GM19239 (cell line): ENCODE measurements at regions not wholly inside any gene's neighbourhood (a gene's known extent, or its start where the extent isn't known, plus 50 kb on each side); places are given as distances from the start of the nearest gene placed in this dataset.
"Not testable (repeated sequence)": the region's sequence is repeated elsewhere in the genome, so short reads cannot be mapped to it uniquely, and the experiment has no call there.

ENCODE experiments used
- DNase-seq: peaks from one replicate; pipeline ENCODE4 v3.0.0; 2011; ENCODE audit warnings: low spot score; ENCODE audit not compliant: insufficient read length
- FAIRE-seq: peaks from 2 replicates; lab custom pipeline; 2011; peaks lifted over from hg19 to GRCh38; lab: Jason Lieb, UNC

GRCh38 chr4:184335520-184335919 is 117.8 kb upstream of the ENPP6 start:
- no peak for DNase-seq
- FAIRE-seq, result peak; percentile 14

DNA sequence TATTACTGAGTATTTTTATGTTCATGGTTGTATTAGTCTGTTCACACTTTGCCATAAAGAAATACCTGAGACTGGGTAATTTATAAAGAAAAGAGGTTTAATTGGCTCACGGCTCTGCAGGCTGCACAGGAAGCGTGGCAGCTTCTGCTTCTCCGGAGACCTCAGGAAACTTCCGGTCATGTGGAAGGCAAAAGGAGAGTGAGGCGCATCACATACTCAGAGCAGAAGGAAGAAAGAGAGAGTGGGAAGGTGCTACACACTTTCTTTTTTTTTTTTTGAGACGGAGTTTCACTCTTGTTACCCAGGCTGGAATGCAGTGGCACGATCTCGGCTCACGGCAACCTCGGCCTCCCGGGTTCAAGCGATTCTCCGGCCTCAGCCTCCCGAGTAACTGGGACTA is 115.8 kb upstream of the ENPP6 start:
- not testable (repeated sequence) for DNase-seq, FAIRE-seq

DNA sequence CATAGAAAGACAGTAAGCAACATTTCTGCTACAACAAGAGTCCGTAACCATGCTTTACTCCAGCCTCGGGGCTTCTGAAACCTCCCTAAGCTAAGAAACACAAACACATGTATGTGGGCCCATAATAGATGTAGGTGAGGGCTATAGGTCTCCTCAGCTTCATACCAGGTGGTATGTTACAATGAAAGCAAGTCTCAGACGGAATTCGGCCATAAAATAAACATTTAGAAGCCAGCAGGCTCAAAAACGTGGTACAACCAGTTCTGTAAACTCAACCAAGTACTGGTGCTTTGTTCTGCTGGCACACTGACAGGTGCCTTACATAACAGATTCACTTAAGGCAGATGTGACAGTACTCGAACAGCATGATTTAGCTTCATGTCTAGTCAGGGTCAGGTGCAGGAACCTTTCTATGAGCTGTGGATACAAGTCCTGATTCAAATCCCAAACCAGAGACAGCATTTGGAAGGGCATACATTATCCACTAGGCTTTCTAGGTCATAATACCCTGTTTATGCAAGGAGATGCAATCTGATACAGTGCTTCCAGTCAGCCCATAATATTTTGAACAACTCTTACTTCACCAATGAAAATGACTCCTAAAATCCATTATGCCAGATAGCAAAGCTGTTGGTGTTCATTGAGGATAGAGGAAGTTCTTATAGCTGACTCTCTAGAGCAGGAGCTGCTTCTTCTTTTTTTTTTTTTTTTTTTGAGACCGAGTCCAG is 113.8 kb upstream of the ENPP6 start:
- DNase-seq, result no peak

GRCh38 chr4:184330517-184331094 is 112.9 kb upstream of the ENPP6 start:
- not testable (repeated sequence) for DNase-seq
- peak; percentile 94 for FAIRE-seq

More for the DNA sequence above, 113.8 kb upstream of the ENPP6 start:
- FAIRE-seq, result no peak

GRCh38 chr4:184329659-184330400 is 112.2 kb upstream of the ENPP6 start:
- peak; percentile 100 for FAIRE-seq
- no peak for DNase-seq

DNA sequence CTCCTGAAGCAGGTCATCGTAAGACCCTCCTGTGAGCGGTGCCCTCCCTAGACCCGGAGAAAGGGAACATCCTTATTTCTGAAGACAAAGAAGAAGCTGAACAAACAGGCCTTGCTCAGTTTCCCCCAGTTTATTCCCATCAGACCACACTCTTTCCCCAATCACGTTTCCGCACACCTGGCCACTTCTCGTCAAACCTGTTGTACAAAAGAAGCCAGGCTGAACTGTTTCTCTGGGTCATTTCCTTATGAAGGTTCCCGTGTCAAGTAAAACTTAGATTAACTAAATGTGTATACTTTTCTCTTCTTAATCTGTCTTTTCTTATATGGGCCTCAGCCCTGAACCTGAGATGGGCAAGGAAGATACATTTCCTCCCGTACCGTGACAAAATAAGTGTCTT is 111.6 kb upstream of the ENPP6 start:
- FAIRE-seq (no peak), DNase-seq (no peak)

- DNase-seq (no peak), FAIRE-seq (no peak)
These were observed 110.5 kb upstream of the ENPP6 start for GRCh38 chr4:184328022-184328736.

GRCh38 chr4:184324939-184325477 is 107.3 kb upstream of the ENPP6 start:
- DNase-seq, result no peak
- FAIRE-seq, result no peak

DNA sequence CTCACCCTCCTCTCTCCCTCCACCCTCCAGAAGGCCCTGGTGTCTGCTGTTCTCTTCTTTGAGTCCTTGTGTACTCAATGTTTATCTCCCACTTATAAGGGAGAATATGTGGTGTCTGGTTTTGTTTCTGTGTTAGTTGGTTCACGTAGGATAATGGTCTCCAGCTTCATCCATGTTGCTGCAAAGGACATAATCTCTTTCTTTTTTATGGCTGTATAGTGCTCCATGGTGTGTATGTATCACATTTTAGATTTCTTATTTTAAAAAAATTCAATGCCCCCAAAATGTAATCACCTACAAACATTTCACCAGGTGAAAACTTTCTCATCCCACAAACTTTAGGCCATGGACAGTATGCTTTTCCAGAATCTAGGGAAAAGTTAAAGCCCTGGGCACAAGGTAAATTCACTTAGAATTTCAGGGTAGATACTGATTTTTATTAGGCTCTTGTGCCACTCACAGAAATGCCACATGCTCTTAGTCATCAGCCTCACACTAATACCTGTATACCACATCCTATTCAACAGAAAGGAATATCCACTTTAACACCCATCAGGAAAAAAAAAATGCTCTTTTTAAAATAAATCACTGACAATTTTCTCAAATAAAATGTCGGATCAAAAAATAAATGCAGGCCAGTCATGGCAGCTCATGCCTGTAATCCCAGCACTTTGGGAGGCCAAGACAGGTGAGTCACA is 104.8 kb upstream of the ENPP6 start:
- DNase-seq (no peak), FAIRE-seq (no peak)

GRCh38 chr4:184320631-184321030 is 103.0 kb upstream of the ENPP6 start:
- DNase-seq (no peak), FAIRE-seq (no peak)

DNA sequence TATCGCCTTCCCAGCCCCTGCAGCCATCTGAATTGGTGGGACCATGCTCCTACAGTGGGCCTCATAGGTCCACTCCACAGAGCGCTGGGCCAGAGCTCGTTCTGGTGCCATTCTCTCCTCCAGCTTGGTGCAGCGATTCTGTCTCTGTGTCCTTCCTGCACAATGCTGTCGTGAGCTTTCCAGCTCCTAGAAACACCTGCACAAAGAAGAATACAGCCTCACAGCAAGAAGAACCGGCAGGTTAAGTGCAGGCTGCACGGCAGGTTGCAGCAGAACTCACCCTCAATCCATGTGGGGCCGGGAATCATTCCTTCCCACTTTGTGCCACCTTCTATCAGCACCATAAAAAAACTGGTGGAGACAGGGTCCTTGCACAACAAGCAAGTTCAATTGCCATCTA is 101.2 kb upstream of the ENPP6 start:
- FAIRE-seq (no peak), DNase-seq (no peak)

DNA sequence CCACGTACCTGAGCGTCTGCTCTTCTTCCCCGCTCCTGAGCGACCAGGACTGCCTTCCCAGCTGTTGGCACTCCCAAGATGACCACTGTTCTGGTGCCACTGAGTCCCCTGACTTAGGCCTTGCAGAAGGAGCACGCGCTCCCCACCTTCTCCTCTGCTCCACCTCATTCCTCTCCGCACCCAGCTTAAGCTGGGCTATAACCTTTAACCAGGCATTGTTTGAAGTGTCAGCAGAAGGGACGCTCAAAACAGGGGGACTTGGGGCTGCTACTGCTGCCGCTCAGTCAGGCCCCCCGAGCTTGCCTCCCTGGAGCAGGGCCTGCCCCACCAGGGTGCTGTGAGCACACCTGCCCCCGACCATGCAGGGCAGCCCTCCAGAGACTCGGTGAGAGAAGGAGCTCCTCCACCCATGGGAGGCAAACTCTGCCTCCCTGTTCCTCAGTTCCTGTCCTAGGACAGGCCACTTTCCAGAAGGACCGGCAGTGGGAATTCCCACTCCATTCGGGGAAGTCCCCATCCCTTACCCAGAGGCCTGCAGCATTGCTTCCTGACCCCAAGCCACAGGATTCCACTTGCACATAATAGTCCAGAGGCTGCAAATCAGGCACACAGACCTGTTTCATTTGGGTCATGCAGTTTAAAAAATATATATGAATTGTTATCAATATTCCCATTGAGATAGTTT is 99.7 kb upstream of the ENPP6 start:
- FAIRE-seq (peak; percentile 82), DNase-seq (no peak)

DNA sequence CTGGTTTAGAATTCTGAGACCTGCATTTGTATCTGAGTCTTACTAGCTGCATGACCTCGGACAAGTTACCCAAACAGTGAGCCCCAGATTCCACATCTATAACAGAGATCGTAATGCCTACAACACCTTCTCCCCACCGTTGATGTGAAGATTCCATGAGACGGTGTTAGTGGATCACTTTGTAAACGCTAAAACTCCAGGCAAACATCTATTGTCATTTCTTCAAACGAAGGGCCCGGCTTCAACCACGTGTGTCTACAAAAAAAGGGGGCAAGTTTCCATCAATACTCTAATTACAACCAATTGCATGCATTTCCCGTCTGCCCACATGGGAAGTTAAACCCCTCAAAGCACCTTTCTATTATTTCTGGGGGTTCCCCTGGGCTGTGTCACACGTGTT is 99.1 kb upstream of the ENPP6 start:
- FAIRE-seq (no peak), DNase-seq (no peak)

DNA sequence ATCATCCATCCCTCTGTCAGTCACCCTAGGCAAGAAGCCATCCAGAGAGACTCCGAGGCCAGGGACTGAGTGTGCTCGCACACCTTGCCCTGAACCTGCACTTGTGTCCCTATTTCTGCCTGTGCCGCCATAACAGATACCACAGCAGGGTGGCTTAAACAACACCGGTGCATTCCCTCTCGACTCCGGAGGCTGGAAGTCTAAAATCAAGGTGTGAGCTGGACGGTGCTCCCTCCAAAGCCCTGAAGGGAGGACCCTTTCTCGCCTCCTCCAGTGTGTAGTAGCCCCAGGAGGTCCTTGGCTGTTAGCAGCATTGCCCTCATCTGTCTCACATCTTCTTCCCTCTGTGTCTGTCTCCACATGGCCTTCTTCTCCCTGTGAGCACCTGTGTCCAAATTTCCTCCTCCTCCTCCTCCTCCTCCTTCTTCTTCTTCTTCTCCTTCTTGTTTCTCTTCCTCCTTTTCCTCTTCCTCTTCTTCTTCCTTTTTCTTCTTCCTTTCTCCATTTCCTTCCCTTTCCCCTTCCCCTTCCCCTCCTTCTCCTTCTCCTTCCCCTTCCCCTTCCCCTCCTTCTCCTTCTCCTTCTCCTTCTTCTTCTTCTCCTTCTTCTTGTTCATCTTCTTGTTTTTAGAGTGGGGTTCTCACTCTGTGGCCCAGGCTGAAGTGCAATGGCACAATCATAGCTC is 98.1 kb upstream of the ENPP6 start:
- FAIRE-seq, result peak; percentile 85

DNA sequence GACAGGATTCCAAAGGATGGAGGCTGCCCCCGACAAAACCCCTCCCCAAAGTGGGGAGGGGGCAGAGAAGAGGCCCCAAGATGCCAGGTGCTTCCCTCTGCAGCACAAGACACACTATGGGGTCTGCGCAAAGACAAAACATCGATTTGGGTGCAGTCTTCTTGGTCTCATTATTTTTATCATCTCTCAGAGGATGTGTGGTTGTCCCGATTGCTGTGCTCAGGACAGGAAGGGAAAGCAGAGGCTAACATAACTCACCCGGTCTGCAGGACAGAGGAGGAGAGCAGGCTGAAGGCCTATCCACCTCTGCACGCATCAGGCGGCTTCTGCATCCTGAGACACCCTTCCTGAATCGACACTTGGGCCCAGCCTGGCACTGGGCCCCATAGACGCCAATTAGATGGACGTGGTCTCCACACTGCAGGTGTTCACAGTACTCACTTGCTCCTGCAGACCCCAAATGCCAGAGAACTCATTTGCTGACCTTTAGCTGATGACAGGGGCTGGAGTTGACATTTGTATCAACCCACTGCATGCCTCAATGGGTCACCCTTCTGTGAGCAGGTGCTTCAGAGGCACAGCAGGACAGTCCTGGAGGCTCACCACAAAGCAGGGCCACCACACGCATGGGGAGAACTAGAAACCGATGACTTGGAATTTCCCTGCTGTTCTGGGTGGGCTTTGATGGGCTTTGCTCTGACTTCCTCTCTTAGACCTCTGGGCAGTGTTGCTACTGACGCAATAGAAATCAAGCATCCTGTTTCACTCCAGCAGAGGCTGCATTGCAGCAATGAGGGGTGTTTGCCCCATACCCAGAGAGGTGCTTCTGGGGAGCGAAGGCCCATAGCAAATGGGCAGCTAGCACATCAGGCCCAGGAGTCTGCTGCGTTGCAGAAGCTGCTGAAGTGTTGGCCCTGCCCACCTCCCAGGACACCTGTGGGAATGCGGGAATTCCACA is 96.3 kb upstream of the ENPP6 start:
- FAIRE-seq, result peak; percentile 99
- peak; percentile 36 for DNase-seq

More for the DNA sequence above, 98.1 kb upstream of the ENPP6 start:
- DNase-seq, result no peak

DNA sequence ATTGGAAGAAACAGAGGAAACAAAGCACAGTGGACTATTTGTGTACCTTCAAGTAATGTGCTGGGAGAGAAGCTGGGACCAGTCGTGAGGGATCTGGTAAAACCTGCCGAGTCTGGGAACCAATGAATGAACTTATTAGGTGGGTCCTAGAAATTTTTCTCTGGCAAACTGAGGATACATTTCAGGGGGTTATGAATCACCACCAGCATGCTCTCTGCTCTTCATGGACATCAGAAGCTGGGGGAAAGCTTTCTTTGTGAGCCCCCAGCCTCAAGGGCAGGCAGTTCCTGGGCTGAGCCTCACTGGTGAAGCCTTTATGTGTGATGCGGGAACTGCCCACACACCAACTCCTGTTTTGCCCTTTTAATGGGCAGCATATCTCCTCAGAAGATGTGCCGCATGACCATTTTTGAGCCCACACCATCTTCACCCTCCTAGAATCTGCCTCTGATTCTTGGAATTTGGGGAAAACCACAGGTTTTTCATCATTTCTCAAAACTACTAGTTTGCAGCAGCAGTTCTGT is 95.4 kb upstream of the ENPP6 start:
- no peak for FAIRE-seq
- no peak for DNase-seq

DNA sequence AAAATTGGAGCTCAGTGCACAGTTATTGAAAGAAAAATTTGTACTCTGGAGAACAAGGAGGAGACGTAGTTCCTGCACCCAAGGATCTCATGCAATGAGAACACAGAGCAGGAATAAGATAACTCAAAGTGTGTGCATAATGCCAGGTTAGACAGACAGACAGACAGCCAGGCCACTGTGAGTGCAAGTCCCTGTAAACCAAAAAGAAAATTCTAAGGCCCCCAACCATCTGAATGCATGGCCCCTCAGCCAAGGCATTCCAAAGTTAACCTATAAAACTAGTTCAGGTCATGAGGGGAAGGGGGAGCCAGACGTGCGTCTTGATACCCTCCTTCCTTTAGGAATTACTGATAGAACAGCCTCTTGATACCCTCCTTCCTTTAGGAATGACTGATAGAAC is 94.5 kb upstream of the ENPP6 start:
- FAIRE-seq (no peak), DNase-seq (no peak)
